Caki2 (cell line): ENCODE measurements at regions not wholly inside any gene's neighbourhood (a gene's known extent, or its start where the extent isn't known, plus 50 kb on each side); places are given as distances from the start of the nearest gene placed in this dataset.

Experiments used
- DNase-seq: peaks from one replicate; pipeline ENCODE4 v3.0.0-alpha.2; 2015; ENCODE audit warnings: low read depth
- in situ Hi-C: cut with HindIII; loops from 2 replicates; pipeline ENCODE4 v1.10.0; 2016; ENCODE audit warnings: low sequenced_read_pairs, low pct_unique_long_range_greater_than_20kb, mixed read lengths

GRCh38 chr3:181660337-181660736, 51.4 kb upstream of the SOX2 start:
- in situ Hi-C loops, result no loop called here
- no peak for DNase-seq

GRCh38 chr3:181637456-181637855, 74.3 kb upstream of the SOX2 start:
- in situ Hi-C loops, result no loop called here
- no peak for DNase-seq

GRCh38 chr3:181637056-181637455, 74.7 kb upstream of the SOX2 start:
- DNase-seq, result peak; percentile 75

GRCh38 chr3:181635141-181635540, 76.6 kb upstream of the SOX2 start:
- DNase-seq, result peak; percentile 31
- in situ Hi-C loops, result no loop called here

More at GRCh38 chr3:181637056-181637455, 74.7 kb upstream of the SOX2 start:
- in situ Hi-C loops, result no loop called here

- in situ Hi-C loops, result no loop called here
- DNase-seq, result peak; percentile 47
Measured at GRCh38 chr3:181633556-181633955, 78.2 kb upstream of the SOX2 start.

GRCh38 chr3:181631901-181632300, 79.8 kb upstream of the SOX2 start:
- DNase-seq, result no peak
- in situ Hi-C loops, result no loop called here

GRCh38 chr3:181630853-181631252, 80.9 kb upstream of the SOX2 start:
- in situ Hi-C loops, result no loop called here
- DNase-seq, result no peak

GRCh38 chr3:181629711-181630110, 82.0 kb upstream of the SOX2 start:
- in situ Hi-C loops, result no loop called here
- DNase-seq, result no peak

GRCh38 chr3:181629029-181629428, 82.7 kb upstream of the SOX2 start:
- no peak for DNase-seq
- in situ Hi-C loops, result no loop called here

- DNase-seq, result no peak
- in situ Hi-C loops, result no loop called here
Measured at GRCh38 chr3:181628384-181628783, 83.3 kb upstream of the SOX2 start.

- in situ Hi-C loops, result no loop called here
- DNase-seq, result no peak
Measured at GRCh38 chr3:181626036-181626435, 85.7 kb upstream of the SOX2 start.

GRCh38 chr3:181623924-181624694, 87.6 kb upstream of the SOX2 start:
- in situ Hi-C loops, result no loop called here
- peak; percentile 88 for DNase-seq

GRCh38 chr3:181622365-181622764, 89.4 kb upstream of the SOX2 start:
- DNase-seq, result no peak
- in situ Hi-C loops, result no loop called here

- no peak for DNase-seq
- in situ Hi-C loops, result no loop called here
Measured at GRCh38 chr3:181619897-181620296, 91.8 kb upstream of the SOX2 start.

GRCh38 chr3:181618260-181618659, 93.5 kb upstream of the SOX2 start:
- DNase-seq, result no peak
- in situ Hi-C loops, result no loop called here

- no peak for DNase-seq
- in situ Hi-C loops, result no loop called here
Measured at GRCh38 chr3:181616088-181617070, 95.3 kb upstream of the SOX2 start.

- in situ Hi-C loops, result no loop called here
- DNase-seq, result no peak
Measured at GRCh38 chr3:181615666-181616065, 96.1 kb upstream of the SOX2 start.

GRCh38 chr3:181614878-181615277, 96.8 kb upstream of the SOX2 start:
- in situ Hi-C loops, result no loop called here

GRCh38 chr3:181613813-181614212, 97.9 kb upstream of the SOX2 start:
- no peak for DNase-seq
- in situ Hi-C loops, result no loop called here

More at GRCh38 chr3:181614878-181615277, 96.8 kb upstream of the SOX2 start:
- no peak for DNase-seq
